ENCODE measurements at regions not wholly inside any gene's neighbourhood (a gene's known extent, or its start where the extent isn't known, plus 50 kb on each side); places are given as distances from the start of the nearest gene placed in this dataset.

- in situ Hi-C loops (cut with MboI; ENCODE audit: low sequenced_read_pairs) = no loop called here
Measured at GRCh38 chr9:73219985-73220626, 68.4 kb downstream of the ANXA1 start.

- in situ Hi-C loops (cut with MboI; ENCODE audit: low sequenced_read_pairs) = no loop called here
Measured at GRCh38 chr9:73223594-73223993, 71.9 kb downstream of the ANXA1 start.

GRCh38 chr9:73229543-73229942 lies 77.9 kb downstream of the ANXA1 start:
- in situ Hi-C loops (cut with MboI; ENCODE audit: low sequenced_read_pairs) = no loop called here

- in situ Hi-C loops (cut with MboI; ENCODE audit: low sequenced_read_pairs) = no loop called here
Measured at GRCh38 chr9:73230251-73230650, 78.6 kb downstream of the ANXA1 start.

GRCh38 chr9:73231203-73231602 lies 79.5 kb downstream of the ANXA1 start:
- in situ Hi-C loops (cut with MboI; ENCODE audit: low sequenced_read_pairs) = no loop called here

GRCh38 chr9:73233359-73234007 lies 81.8 kb downstream of the ANXA1 start:
- in situ Hi-C loops (cut with MboI; ENCODE audit: low sequenced_read_pairs) = no loop called here

GRCh38 chr9:73234008-73234360 lies 82.3 kb downstream of the ANXA1 start:
- in situ Hi-C loops (cut with MboI; ENCODE audit: low sequenced_read_pairs) = no loop called here

GRCh38 chr9:73237140-73237539 lies 85.5 kb downstream of the ANXA1 start:
- in situ Hi-C loops (cut with MboI; ENCODE audit: low sequenced_read_pairs) = no loop called here

- in situ Hi-C loops (cut with MboI; ENCODE audit: low sequenced_read_pairs) = no loop called here
Measured at GRCh38 chr9:73239570-73240265, 88.1 kb downstream of the ANXA1 start.

GRCh38 chr9:73243078-73243477 lies 91.4 kb downstream of the ANXA1 start:
- in situ Hi-C loops (cut with MboI; ENCODE audit: low sequenced_read_pairs) = no loop called here

- in situ Hi-C loops (cut with MboI; ENCODE audit: low sequenced_read_pairs) = no loop called here
Measured at GRCh38 chr9:73259086-73259696, 107.5 kb downstream of the ANXA1 start.

- in situ Hi-C loops (cut with MboI; ENCODE audit: low sequenced_read_pairs) = no loop called here
Measured at GRCh38 chr9:73260506-73260905, 108.8 kb downstream of the ANXA1 start.

- in situ Hi-C loops (cut with MboI; ENCODE audit: low sequenced_read_pairs) = no loop called here
Measured at GRCh38 chr9:73264631-73265030, 113.0 kb downstream of the ANXA1 start.

GRCh38 chr9:73265876-73266275 lies 114.2 kb downstream of the ANXA1 start:
- in situ Hi-C loops (cut with MboI; ENCODE audit: low sequenced_read_pairs) = no loop called here

GRCh38 chr9:73269430-73270101 lies 117.9 kb downstream of the ANXA1 start:
- in situ Hi-C loops (cut with MboI; ENCODE audit: low sequenced_read_pairs) = no loop called here

GRCh38 chr9:73270967-73271721 lies 119.5 kb downstream of the ANXA1 start:
- in situ Hi-C loops (cut with MboI; ENCODE audit: low sequenced_read_pairs) = no loop called here

GRCh38 chr9:73280113-73280512 lies 128.4 kb downstream of the ANXA1 start:
- in situ Hi-C loops (cut with MboI; ENCODE audit: low sequenced_read_pairs) = no loop called here

- in situ Hi-C loops (cut with MboI; ENCODE audit: low sequenced_read_pairs) = no loop called here
Measured at GRCh38 chr9:73284377-73284776, 132.7 kb downstream of the ANXA1 start.

- in situ Hi-C loops (cut with MboI; ENCODE audit: low sequenced_read_pairs) = no loop called here
Measured at GRCh38 chr9:73294336-73294735, 142.7 kb downstream of the ANXA1 start.

GRCh38 chr9:73325983-73326382 lies 174.3 kb downstream of the ANXA1 start:
- in situ Hi-C loops (cut with MboI; ENCODE audit: low sequenced_read_pairs) = no loop called here

- in situ Hi-C loops (cut with MboI; ENCODE audit: low sequenced_read_pairs) = no loop called here
Measured at GRCh38 chr9:73327149-73327548, 175.5 kb downstream of the ANXA1 start.
